Natural killer cell (primary cell): ENCODE measurements at regions not wholly inside any gene's neighbourhood (a gene's known extent, or its start where the extent isn't known, plus 50 kb on each side); places are given as distances from the start of the nearest gene placed in this dataset.

Experiments used
- ATAC-seq, 3 donors: fragments of 150-1000 bp in 2 of 3; fragments of 200-7000 bp in 1 of 3; cut with Tn5 transposase; 1 replicate in 1 of 3; 2 replicates in 2 of 3; pipeline ENCODE4 v1.10.0; 2021; ENCODE audit warnings: mild to moderate bottlenecking in 2 of 3, moderate library complexity in 2 of 3
- DNase-seq, 2 donors: peaks; one replicate each; pipeline versions ENCODE4 v3.0.0 to v3.0.0-alpha.2; 2013 to 2021; ENCODE audit warnings: mixed read lengths in 1 of 2
- H3K27ac ChIP-seq: one replicate; pipeline ENCODE4 v1.5.1; 2013; ENCODE audit warnings: mild to moderate bottlenecking, low read length
- H3K27me3 ChIP-seq: one replicate; pipeline ENCODE4 v1.6.1; 2013; ENCODE audit warnings: low read length; ENCODE audit not compliant: control insufficient read depth, insufficient read depth
- H3K36me3 ChIP-seq: one replicate; pipeline ENCODE4 v1.6.1; 2013; ENCODE audit warnings: low read length; ENCODE audit not compliant: control insufficient read depth, insufficient read depth
- H3K4me1 ChIP-seq: one replicate; pipeline ENCODE4 v1.6.1; 2013; ENCODE audit warnings: low read length; ENCODE audit not compliant: control insufficient read depth, insufficient read depth
- H3K4me3 ChIP-seq: one replicate; pipeline ENCODE4 v1.5.1; 2013; ENCODE audit warnings: low read length
- H3K9me3 ChIP-seq: one replicate; pipeline ENCODE4 v1.6.1; 2013; ENCODE audit warnings: low read length; ENCODE audit not compliant: control insufficient read depth, insufficient read depth
- H3K27ac Mint-ChIP-seq, 2 donors: one replicate each; pipeline ENCODE4 v1.8.0; 2022; ENCODE audit warnings: mild to moderate bottlenecking in 2 of 2, mixed read lengths in 2 of 2, moderate library complexity in 1 of 2
- H3K27me3 Mint-ChIP-seq, 2 donors: one replicate each; pipeline ENCODE4 v1.8.0; 2022; ENCODE audit warnings: low read depth in 2 of 2, mixed read lengths in 2 of 2
- H3K36me3 Mint-ChIP-seq: one replicate; pipeline ENCODE4 v1.8.0; 2022; ENCODE audit warnings: mixed read lengths
- H3K4me1 Mint-ChIP-seq, 2 donors: one replicate each; pipeline ENCODE4 v1.8.0; 2022; ENCODE audit warnings: mixed read lengths in 2 of 2
- H3K4me3 Mint-ChIP-seq: one replicate; pipeline ENCODE4 v1.8.0; 2022; ENCODE audit warnings: mild to moderate bottlenecking, moderate library complexity, mixed read lengths
- H3K9me3 Mint-ChIP-seq, 2 donors: one replicate each; pipeline ENCODE4 v1.8.0; 2022; ENCODE audit warnings: mixed read lengths in 2 of 2
- CTCF ChIP-seq: fragments of 200-600 bp; IDR thresholded peaks from one replicate; pipeline ENCODE4 v1.8.0; 2022; ENCODE audit warnings: antibody characterized with exemption
- WGBS: methylation state at CpG from one replicate; pipeline ENCODE4 v1.1.7; 2013; ENCODE audit warnings: missing lambda C conversion rate; ENCODE audit not compliant: insufficient coverage; 5-methylcytosine and 5-hydroxymethylcytosine counted together
- intact Hi-C: fragments of 100-400 bp; cut with micrococcal nuclease; formaldehyde crosslinking; loops from one replicate; pipeline ENCODE4 v1.14.2; 2022

DNA sequence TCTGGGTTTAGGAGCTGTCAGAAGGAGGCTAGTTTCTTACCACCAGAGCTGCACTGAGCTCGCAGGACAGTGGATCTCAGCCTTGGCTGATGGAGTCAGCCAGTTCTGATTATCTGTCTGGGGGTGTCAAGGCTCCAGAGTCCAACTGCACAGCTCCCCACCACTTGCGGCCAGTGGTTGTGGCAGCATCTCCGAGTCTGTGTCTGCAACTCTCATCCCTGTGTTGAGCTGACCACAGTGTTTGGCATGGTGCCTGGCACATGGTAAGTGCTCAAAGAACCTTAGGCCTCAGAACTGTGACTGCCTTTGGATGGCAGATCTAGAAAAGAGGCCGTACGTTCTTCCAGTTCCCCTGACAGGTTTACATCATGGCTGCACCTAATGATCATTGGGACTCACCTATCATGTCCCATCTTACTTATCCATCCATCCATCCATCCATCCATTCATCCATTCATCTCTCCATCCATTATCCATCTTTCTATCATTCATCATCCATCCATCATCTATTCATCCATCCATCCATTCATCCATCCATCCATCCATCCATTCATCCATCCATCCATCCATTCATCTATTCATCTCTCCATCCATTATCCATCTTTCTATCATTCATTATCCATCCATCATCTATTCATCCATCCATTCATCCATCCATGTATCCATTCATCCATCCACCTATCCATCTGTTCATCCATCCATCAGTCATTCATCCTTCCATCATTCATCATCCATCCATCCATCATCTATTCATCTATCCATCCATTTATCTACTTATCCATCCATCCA is 114.5 kb downstream of the CRYAA start:
- no peak overlapping the region for H3K4me3 ChIP-seq
- no peaks in the 10 kb centered on the region for H3K36me3 Mint-ChIP-seq
- DNase-seq, result no peak
- H3K27ac Mint-ChIP-seq, result no peak overlapping the region
- intact Hi-C loops, result no loop called here
- no peaks in the 10 kb centered on the region for H3K9me3 ChIP-seq
- TF ChIP-seq CTCF, result no peak
- H3K4me1 ChIP-seq, result no peaks in the 10 kb centered on the region
- no peaks in the 10 kb centered on the region for H3K36me3 ChIP-seq
- H3K4me1 Mint-ChIP-seq, result no peaks in the 10 kb centered on the region
- H3K27me3 Mint-ChIP-seq, result no peaks in the 10 kb centered on the region
- H3K27me3 ChIP-seq, result no peaks in the 10 kb centered on the region
- no peak for ATAC-seq
- 90% methylated on average over 5 of the region's 5 CpGs for WGBS
- H3K9me3 Mint-ChIP-seq, result no peaks in the 10 kb centered on the region
- H3K4me3 Mint-ChIP-seq, result no peak overlapping the region
- H3K27ac ChIP-seq, result no peak overlapping the region

- Mint-ChIP-seq H3K4me3 (no peak overlapping the region), H3K4me1 (no peaks in the 10 kb centered on the region), H3K36me3 (no peaks in the 10 kb centered on the region), H3K9me3 (no peaks in the 10 kb centered on the region), H3K27ac (no peak overlapping the region), H3K27me3 (peaks cover 5 to 6% of the 10 kb centered on the region in 2 donors)
- no peak overlapping the region for H3K27ac ChIP-seq
- DNase-seq (no peak), ATAC-seq (no peak)
- H3K4me1 ChIP-seq, result no peaks in the 10 kb centered on the region
- intact Hi-C loops, result no loop called here
- H3K4me3 ChIP-seq, result no peak overlapping the region
- WGBS, result 91% methylated on average over 23 of the region's 23 CpGs
- no peaks in the 10 kb centered on the region for H3K36me3 ChIP-seq
- H3K27me3 ChIP-seq, result no peaks in the 10 kb centered on the region
- no peaks in the 10 kb centered on the region for H3K9me3 ChIP-seq
- TF ChIP-seq CTCF, result no peak
Observed at GRCh38 chr21:43282358-43283120, 113.7 kb downstream of the CRYAA start.

- intact Hi-C loops, result no loop called here
- Histone ChIP-seq H3K9me3 (no peaks in the 10 kb centered on the region), H3K4me3 (no peak overlapping the region), H3K27ac (no peak overlapping the region), H3K27me3 (no peaks in the 10 kb centered on the region), H3K36me3 (no peaks in the 10 kb centered on the region), H3K4me1 (no peaks in the 10 kb centered on the region)
- Mint-ChIP-seq H3K4me1 (no peaks in the 10 kb centered on the region), H3K4me3 (no peak overlapping the region), H3K27ac (no peak overlapping the region), H3K36me3 (no peaks in the 10 kb centered on the region), H3K9me3 (no peaks in the 10 kb centered on the region), H3K27me3 (peaks cover 5 to 7% of the 10 kb centered on the region in 2 donors)
- ATAC-seq (no peak), DNase-seq (no peak)
- 88% methylated on average over 12 of the region's 12 CpGs for WGBS
- no peak for TF ChIP-seq CTCF
Observed at GRCh38 chr21:43281661-43282357, 113.0 kb downstream of the CRYAA start.
